Suprapubic skin (tissue), 3 donors: ENCODE measurements at regions not wholly inside any gene's neighbourhood (a gene's known extent, or its start where the extent isn't known, plus 50 kb on each side); places are given as distances from the start of the nearest gene placed in this dataset.

Experiments
- EP300 ChIP-seq: sonication (generic); formaldehyde crosslinking; IDR thresholded peaks from one replicate; pipeline ENCODE4 v1.6.1; 2017; ENCODE audit warnings: antibody characterized with exemption
- TF ChIP-seq, protein P1 (sequence below), 2 donors: fragments of 200-600 bp in 1 of 2; fragments of 450-650 bp in 1 of 2; sonication (generic) in 1 of 2; IDR thresholded peaks; one replicate each; pipeline ENCODE4 v1.5.1; 2016 to 2019; ENCODE audit warnings: antibody characterized with exemption in 2 of 2, mild to moderate bottlenecking in 1 of 2, moderate library complexity in 1 of 2

- TF ChIP-seq, protein P1, sequence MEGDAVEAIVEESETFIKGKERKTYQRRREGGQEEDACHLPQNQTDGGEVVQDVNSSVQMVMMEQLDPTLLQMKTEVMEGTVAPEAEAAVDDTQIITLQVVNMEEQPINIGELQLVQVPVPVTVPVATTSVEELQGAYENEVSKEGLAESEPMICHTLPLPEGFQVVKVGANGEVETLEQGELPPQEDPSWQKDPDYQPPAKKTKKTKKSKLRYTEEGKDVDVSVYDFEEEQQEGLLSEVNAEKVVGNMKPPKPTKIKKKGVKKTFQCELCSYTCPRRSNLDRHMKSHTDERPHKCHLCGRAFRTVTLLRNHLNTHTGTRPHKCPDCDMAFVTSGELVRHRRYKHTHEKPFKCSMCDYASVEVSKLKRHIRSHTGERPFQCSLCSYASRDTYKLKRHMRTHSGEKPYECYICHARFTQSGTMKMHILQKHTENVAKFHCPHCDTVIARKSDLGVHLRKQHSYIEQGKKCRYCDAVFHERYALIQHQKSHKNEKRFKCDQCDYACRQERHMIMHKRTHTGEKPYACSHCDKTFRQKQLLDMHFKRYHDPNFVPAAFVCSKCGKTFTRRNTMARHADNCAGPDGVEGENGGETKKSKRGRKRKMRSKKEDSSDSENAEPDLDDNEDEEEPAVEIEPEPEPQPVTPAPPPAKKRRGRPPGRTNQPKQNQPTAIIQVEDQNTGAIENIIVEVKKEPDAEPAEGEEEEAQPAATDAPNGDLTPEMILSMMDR (IDR thresholded peaks at IDR 0.05) = no peak
- TF ChIP-seq EP300 = no peak
These were observed 763.9 kb downstream of the TSN start for GRCh38 chr2:122519366-122519765.
